ENCODE measurements at regions not wholly inside any gene's neighbourhood (a gene's known extent, or its start where the extent isn't known, plus 50 kb on each side); places are given as distances from the start of the nearest gene placed in this dataset.
A peak's percentile ranks its signal among the peaks of the same experiment; 100 is the strongest.

GRCh38 chr7:47147213-47147631 lies 434.7 kb downstream of the TNS3 start:
- no peak for DNase-seq (ENCODE audit: low read depth in 2 of 2)

GRCh38 chr7:47145982-47146381 lies 435.9 kb downstream of the TNS3 start:
- DNase-seq (ENCODE audit: low read depth in 2 of 2) = no peak

GRCh38 chr7:47145186-47145725 lies 436.7 kb downstream of the TNS3 start:
- DNase-seq (ENCODE audit: low read depth in 2 of 2) = no peak

- DNase-seq (ENCODE audit: low read depth in 2 of 2) = no peak
These were observed 438.6 kb downstream of the TNS3 start for GRCh38 chr7:47143339-47143738.

- no peak for DNase-seq (ENCODE audit: low read depth in 2 of 2)
These were observed 439.1 kb downstream of the TNS3 start for GRCh38 chr7:47142867-47143175.

GRCh38 chr7:47142169-47142866 lies 439.6 kb downstream of the TNS3 start:
- no peak for DNase-seq (ENCODE audit: low read depth in 2 of 2)

GRCh38 chr7:47132471-47132870 lies 449.4 kb downstream of the TNS3 start:
- no peak for DNase-seq (ENCODE audit: low read depth in 2 of 2)

GRCh38 chr7:47128700-47129099 lies 453.2 kb downstream of the TNS3 start:
- DNase-seq (ENCODE audit: low read depth in 2 of 2) = no peak

GRCh38 chr7:47125529-47125928 lies 456.4 kb downstream of the TNS3 start:
- DNase-seq (ENCODE audit: low read depth in 2 of 2) = no peak

- DNase-seq (ENCODE audit: low read depth in 2 of 2) = no peak
These were observed 462.5 kb downstream of the TNS3 start for GRCh38 chr7:47119261-47119865.

GRCh38 chr7:47104206-47104549 lies 477.7 kb downstream of the TNS3 start:
- no peak for DNase-seq (ENCODE audit: low read depth in 2 of 2)

- no peak for DNase-seq (ENCODE audit: low read depth in 2 of 2)
These were observed 478.3 kb downstream of the TNS3 start for GRCh38 chr7:47103498-47104205.

GRCh38 chr7:47102331-47102841 lies 479.5 kb downstream of the TNS3 start:
- DNase-seq (ENCODE audit: low read depth in 2 of 2) = no peak

GRCh38 chr7:47100817-47101435 lies 481.0 kb downstream of the TNS3 start:
- peak; percentile 65 to 67 for DNase-seq (ENCODE audit: low read depth in 2 of 2)

- no peak for DNase-seq (ENCODE audit: low read depth in 2 of 2)
These were observed 481.6 kb downstream of the TNS3 start for GRCh38 chr7:47100148-47100816.

GRCh38 chr7:47097431-47097830 lies 484.5 kb downstream of the TNS3 start:
- DNase-seq (ENCODE audit: low read depth in 2 of 2) = no peak

GRCh38 chr7:47095946-47096345 lies 486.0 kb downstream of the TNS3 start:
- DNase-seq (ENCODE audit: low read depth in 2 of 2) = no peak

GRCh38 chr7:47094462-47094861 lies 487.4 kb downstream of the TNS3 start:
- no peak for DNase-seq (ENCODE audit: low read depth in 2 of 2)

GRCh38 chr7:47093320-47094234 lies 488.3 kb downstream of the TNS3 start:
- no peak for DNase-seq (ENCODE audit: low read depth in 2 of 2)

GRCh38 chr7:47092336-47092735 lies 489.6 kb downstream of the TNS3 start:
- DNase-seq (ENCODE audit: low read depth in 2 of 2) = no peak

- no peak for DNase-seq (ENCODE audit: low read depth in 2 of 2)
These were observed 490.8 kb downstream of the TNS3 start for GRCh38 chr7:47091141-47091540.

Measured in lung microvascular endothelial cell (primary cell).